Mucosa of descending colon (tissue), 3 donors: ENCODE measurements at regions not wholly inside any gene's neighbourhood (a gene's known extent, or its start where the extent isn't known, plus 50 kb on each side); places are given as distances from the start of the nearest gene placed in this dataset.

Experiments used
- ATAC-seq: fragments of 200-7000 bp; cut with Tn5 transposase; one replicate; pipeline ENCODE4 v1.9.1; 2020; ENCODE audit warnings: mild to moderate bottlenecking, moderate library complexity
- DNase-seq, 3 donors: peaks; one replicate each; pipeline ENCODE4 v3.0.0-alpha.2; 2020
- H3K36me3 ChIP-seq: fragments of 200-600 bp; one replicate; pipeline ENCODE4 v1.8.0; 2021; ENCODE audit warnings: low read depth, mild to moderate bottlenecking
- H3K4me1 ChIP-seq: fragments of 200-600 bp; one replicate; pipeline ENCODE4 v1.8.0; 2021; ENCODE audit warnings: low read depth, mild to moderate bottlenecking
- H3K4me3 ChIP-seq: fragments of 200-600 bp; one replicate; pipeline ENCODE4 v1.8.0; 2021; ENCODE audit warnings: mild to moderate bottlenecking
- H3K9me3 ChIP-seq: fragments of 200-600 bp; one replicate; pipeline ENCODE4 v1.8.0; 2021; ENCODE audit warnings: mild to moderate bottlenecking
- intact Hi-C, 2 donors: fragments of 100-400 bp; cut with DNase I in 1 of 2; cut with micrococcal nuclease in 1 of 2; formaldehyde crosslinking; loops; one replicate each; pipeline versions ENCODE4 v1.11.0 to v1.11.1; 2022; cut with DNase I, micrococcal nuclease
- TF ChIP-seq, protein P1 (sequence below): fragments of 200-600 bp; IDR thresholded peaks from one replicate; pipeline ENCODE4 v1.8.0; 2022; ENCODE audit warnings: antibody characterized with exemption, mild to moderate bottlenecking
- donor health status: DM: no; HTN: no; CAD: no; lungs with moderate emphysema.
- donor health status: DM: no; HTN: no; CAD: no.
- donor health status: DM: no; HTN: yes; CAD: no.

DNA sequence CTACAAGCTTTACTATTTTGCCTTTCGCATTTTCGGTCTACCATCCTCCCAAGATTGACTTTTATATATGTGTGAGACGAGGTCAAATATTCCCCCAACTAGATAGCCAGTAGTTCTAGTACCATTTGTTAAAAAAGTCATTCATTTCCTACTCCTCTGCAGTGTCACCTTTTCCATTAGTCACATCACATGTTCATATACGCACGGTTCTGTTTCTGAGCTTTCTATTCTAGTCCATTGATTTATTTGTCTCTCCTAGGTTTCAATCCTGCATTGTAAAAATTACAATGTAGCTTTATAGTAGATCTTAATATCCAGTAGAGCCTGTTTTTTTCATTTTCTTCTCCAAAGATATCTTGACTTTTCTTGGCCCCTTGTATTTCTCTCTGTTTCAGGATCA, 528.7 kb upstream of the TRPC7 start:
- Histone ChIP-seq H3K36me3 (no peaks in the 10 kb centered on the region), H3K4me3 (no peak overlapping the region), H3K9me3 (no peaks in the 10 kb centered on the region), H3K4me1 (no peaks in the 10 kb centered on the region)
- TF ChIP-seq, protein P1, sequence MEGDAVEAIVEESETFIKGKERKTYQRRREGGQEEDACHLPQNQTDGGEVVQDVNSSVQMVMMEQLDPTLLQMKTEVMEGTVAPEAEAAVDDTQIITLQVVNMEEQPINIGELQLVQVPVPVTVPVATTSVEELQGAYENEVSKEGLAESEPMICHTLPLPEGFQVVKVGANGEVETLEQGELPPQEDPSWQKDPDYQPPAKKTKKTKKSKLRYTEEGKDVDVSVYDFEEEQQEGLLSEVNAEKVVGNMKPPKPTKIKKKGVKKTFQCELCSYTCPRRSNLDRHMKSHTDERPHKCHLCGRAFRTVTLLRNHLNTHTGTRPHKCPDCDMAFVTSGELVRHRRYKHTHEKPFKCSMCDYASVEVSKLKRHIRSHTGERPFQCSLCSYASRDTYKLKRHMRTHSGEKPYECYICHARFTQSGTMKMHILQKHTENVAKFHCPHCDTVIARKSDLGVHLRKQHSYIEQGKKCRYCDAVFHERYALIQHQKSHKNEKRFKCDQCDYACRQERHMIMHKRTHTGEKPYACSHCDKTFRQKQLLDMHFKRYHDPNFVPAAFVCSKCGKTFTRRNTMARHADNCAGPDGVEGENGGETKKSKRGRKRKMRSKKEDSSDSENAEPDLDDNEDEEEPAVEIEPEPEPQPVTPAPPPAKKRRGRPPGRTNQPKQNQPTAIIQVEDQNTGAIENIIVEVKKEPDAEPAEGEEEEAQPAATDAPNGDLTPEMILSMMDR, result no peak
- DNase-seq, result no peak
- intact Hi-C loops, result no loop called here
- no peak for ATAC-seq

DNA sequence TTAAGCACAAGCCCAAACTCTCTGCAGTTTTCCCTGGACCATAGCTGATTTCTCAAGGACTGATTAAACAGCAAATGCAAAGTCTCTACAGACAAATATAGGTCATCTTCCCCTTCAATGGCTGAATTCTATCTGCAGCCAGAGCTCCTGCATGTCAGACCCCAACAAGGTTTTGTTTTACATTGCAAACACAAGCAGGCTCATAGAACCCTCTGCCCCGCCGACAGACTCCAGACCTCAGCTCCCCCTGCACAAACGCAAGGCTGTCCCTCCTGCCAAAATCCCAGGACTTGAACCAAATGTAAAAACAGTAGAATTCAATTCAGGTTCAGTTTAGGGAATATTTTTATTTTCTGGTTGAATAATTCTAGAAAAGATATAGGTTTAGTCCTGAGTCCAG, 526.7 kb upstream of the TRPC7 start:
- H3K9me3 ChIP-seq, result no peaks in the 10 kb centered on the region
- no peak overlapping the region for H3K4me3 ChIP-seq
- H3K4me1 ChIP-seq, result no peaks in the 10 kb centered on the region
- no peaks in the 10 kb centered on the region for H3K36me3 ChIP-seq
- TF ChIP-seq, protein P1, result no peak
- intact Hi-C loops, result no loop called here
- DNase-seq (no peak), ATAC-seq (no peak)

DNA sequence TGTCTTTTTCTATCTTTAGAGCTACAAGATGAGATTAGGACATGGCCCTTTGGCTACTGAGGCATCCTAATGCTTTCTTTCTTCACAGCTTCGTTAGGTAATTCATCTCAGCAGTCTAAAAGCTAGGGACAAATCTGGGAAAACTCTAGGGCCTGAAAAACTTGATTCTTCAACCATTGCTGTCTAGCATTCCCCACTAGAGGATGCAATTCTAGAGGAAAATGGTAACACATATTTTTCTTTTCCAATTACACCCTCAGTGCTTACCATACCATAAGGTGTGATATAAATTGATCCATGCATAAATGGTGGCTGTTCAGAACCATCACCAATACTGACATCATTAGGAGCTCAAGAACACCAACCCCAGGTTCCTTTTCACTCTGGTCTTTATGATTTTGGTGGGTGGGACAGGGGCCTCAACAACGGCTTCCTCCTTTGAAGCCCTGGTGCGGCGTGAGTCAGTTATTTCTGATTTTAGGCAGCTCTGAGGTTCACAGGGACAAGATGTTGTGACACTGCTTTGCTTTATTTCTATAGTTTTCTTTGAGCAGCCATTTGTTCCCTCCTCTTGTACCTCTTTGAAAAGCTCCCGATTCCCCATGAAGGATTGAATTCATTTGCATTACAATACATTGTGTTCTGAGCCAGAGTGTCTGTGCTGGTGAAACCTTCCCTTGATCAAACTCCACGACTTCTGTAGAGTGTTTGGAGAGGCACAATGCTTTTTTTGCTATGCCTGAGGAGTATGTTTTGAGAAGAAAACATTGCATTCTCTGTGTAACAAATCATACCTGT, 526.0 kb upstream of the TRPC7 start:
- DNase-seq, result no peak
- H3K4me1 ChIP-seq, result no peaks in the 10 kb centered on the region
- ATAC-seq, result no peak
- TF ChIP-seq, protein P1, result no peak
- intact Hi-C loops, result no loop called here
- H3K4me3 ChIP-seq, result no peak overlapping the region
- no peaks in the 10 kb centered on the region for H3K9me3 ChIP-seq
- H3K36me3 ChIP-seq, result no peaks in the 10 kb centered on the region

DNA sequence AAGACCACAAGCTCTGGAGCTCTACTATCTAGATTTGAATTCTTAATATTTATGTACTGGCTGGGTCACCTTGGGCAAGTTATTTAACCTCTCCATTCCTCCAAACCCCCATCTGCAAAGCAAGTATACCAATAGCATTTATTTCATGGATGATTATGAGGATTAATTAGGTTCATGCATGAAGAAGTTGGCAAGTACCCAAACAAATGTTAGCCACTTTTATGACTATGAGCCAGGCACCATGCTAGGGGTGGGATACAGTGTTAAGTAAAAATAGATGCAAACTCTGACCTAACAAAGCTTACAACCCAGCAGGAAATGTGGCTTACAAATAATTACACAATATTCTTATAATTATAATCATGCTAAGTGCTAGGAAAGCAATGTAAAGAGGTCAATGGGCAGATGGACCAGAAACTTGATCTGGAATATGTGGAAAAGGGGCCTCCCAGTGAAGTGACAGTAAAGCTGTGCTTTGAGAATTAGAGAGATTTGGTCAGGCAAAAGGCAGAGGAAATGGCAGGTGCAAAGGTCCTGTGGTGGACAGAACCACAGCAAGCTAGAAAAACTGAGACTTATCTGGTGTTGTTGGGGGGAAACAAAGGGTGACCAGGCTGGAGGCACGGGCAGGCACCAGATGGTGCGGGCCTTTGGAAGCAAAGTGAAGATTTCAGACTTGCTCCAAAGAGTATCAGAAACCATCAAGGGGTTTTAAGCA, 525.2 kb upstream of the TRPC7 start:
- intact Hi-C loops, result no loop called here
- no peak for DNase-seq

DNA sequence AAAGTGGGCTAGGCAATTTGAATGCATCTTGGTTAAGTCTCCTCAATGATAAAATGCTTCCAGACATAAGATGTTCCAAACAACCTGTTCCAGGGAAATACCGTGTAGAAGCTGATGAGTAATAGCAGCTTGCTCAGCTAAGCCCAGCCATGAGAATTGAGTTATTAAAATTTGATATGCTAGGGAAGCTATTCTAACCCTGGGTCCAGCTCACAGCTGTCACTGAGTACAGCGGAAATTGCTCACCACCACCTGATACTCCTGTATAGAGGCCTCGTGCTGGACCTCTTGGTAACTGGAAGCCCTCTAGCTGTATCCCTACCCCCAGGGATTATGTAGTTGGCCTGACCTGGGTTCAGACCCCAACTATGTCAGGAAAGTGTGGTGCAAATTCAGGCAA, 521.3 kb upstream of the TRPC7 start:
- Histone ChIP-seq H3K36me3 (no peaks in the 10 kb centered on the region), H3K4me1 (no peaks in the 10 kb centered on the region), H3K4me3 (no peak overlapping the region), H3K9me3 (no peaks in the 10 kb centered on the region)
- intact Hi-C loops, result no loop called here
- ATAC-seq (no peak), DNase-seq (no peak)
- TF ChIP-seq, protein P1, result no peak

More for the DNA sequence above, 525.2 kb upstream of the TRPC7 start:
- Histone ChIP-seq H3K9me3 (no peaks in the 10 kb centered on the region), H3K36me3 (no peaks in the 10 kb centered on the region), H3K4me3 (no peak overlapping the region), H3K4me1 (no peaks in the 10 kb centered on the region)
- ATAC-seq, result no peak
- TF ChIP-seq, protein P1, result no peak
